ENCODE measurements at regions not wholly inside any gene's neighbourhood (a gene's known extent, or its start where the extent isn't known, plus 50 kb on each side); places are given as distances from the start of the nearest gene placed in this dataset.

DNA sequence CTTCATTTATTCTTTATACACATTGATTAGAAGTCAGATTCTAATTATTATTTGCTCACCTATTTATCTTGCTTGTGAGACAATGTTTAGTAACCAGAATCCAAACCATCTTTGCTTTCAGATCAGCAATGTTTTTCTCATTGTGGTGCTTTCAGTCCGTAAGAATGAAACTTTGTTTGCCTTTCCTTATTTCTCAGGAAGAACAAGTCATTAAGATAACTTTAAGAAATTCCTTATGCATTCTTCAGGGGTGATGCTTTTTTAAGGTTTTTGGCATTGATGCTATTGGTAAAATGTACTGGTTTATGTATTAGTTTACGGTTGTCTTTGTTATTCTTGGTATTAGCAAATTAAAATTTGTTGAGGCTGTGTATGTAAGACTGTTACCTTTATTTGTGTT lies 120.8 kb upstream of the POU1F1 start:
- no peak for DNase-seq

GRCh38 chr3:87390821-87391220 lies 114.4 kb upstream of the POU1F1 start:
- no peak for DNase-seq

GRCh38 chr3:87390353-87390752 lies 114.0 kb upstream of the POU1F1 start:
- DNase-seq = no peak

- no peak for DNase-seq
Observed at GRCh38 chr3:87375231-87375682, 98.9 kb upstream of the POU1F1 start.

DNA sequence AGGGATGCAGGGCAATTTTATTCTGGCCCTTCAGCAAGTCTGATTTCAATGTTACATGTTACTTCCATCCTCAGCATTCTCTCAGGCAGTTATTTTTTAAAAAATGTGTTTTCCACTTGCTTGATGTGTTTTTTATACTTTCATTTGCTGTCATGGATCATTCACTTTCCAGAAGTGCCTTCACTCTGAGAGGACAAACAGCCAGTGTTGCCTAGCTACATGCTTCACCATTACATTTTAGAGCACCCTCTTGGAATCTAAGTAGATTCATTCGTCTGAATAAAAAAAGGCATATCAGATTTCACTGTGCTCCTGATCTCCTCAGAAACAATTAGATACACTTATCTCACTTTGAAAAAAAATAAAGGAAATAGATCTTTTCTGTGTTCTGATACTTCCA lies 93.6 kb upstream of the POU1F1 start:
- DNase-seq = no peak

DNA sequence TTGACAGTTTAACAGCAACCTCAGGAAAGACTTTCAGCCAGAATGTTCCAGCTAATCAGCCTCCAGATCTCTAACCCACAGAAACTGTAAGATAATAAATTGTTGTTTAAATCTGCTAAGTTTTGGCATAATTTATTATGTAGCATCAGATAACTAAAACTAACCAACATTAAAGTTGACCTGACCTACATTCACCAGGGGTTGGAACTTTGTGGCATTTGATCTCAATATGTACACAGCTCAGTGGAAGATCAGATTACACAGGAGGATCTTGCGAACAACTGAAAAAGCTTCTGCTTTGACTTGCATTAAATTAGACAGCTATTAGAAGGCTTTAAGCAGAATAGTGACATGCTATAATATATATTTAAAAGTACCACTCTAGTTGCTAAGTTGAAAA lies 91.4 kb upstream of the POU1F1 start:
- DNase-seq = no peak

DNA sequence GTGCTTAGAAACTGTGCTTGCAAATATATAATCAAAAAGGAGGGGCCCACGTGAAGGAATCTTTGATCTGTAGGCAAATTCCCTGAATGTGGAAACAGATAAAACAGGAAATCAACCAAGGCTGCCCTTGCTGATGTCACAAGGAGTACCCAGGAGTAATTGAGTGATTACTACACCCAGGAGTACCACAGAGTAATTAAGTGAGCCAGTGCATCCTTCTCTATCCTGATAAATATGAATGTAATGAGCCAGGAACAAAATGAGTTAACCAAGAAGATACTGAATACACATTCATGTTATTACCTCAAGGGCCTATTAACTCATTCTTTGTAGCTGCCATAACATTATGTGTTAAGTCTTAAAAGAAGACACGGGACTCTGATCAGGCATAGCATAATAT lies 87.3 kb upstream of the POU1F1 start:
- DNase-seq = no peak

DNA sequence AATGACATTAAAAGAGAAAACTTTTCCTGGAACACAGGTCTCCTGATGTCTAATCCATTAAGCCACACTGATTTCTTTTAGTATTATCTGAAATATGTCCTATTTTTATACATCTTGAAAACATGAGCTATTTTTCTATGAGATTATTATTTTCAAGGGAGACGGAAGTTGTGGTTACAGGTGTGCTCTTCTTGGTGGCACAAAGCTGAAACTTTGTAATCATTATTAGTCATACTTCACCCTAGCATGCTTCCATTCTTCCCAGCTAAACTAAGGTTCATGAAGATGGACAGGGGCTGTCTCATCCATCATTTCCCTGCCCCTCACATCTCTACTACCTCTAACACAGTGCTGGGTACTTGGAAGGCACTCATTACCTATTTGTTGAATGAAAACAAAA lies 85.6 kb upstream of the POU1F1 start:
- DNase-seq = no peak

GRCh38 chr3:87361271-87361670 lies 84.9 kb upstream of the POU1F1 start:
- no peak for DNase-seq

DNA sequence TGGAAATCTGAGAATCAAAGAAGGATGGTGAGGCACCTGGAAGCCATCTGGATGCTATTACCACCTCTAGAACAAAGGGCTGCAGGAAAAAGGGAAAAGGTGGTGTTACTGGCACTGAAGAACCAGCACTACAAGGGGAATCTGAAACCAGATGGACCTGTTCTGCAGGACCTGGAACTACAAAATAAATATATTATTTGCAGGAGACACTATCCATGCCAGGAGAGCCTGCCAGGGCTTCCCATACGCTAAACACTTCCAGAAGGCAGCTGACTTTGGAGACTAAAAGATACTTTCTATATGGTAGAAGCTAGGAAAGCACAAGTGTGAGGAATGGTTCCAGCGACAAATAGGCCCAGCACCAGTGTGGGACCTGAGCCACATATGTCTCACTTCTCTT lies 83.4 kb upstream of the POU1F1 start:
- no peak for DNase-seq

DNA sequence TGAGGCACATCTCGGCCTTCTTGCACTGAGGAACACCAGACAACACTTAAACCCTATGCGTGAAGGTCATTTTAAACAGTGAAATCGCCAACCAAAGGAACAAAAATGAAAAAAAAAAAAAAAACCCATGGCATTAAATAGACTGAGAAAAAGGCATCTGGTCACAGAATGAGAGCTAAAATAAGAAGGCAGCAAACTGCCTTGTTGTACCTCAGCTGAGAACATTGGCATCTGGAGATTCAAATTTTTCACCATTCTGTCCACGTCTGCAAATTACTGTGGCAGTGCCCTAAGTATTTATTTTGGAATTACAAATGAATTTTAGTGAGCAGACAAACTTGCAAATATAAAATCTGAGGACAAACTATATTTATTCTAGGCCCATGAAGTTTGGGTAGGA lies 82.6 kb upstream of the POU1F1 start:
- DNase-seq = no peak

DNA sequence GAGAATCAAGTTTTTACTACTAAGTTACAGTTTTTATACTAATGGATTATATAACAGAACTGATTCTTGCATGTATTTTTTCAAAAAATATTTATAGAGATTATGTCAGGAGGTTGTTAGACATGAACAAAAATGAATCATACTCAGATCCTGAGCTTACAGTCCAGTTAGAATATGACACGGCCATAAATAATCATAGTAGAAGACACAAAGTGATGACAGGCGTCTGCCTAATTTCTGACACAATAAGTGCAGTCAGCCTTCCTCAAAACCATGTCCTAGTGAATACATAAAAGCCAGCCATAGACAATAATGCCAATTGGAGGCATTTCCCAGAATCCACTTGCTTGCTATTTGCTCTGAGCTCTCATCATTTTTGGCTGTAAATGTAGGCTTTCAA lies 81.7 kb upstream of the POU1F1 start:
- DNase-seq = no peak

DNA sequence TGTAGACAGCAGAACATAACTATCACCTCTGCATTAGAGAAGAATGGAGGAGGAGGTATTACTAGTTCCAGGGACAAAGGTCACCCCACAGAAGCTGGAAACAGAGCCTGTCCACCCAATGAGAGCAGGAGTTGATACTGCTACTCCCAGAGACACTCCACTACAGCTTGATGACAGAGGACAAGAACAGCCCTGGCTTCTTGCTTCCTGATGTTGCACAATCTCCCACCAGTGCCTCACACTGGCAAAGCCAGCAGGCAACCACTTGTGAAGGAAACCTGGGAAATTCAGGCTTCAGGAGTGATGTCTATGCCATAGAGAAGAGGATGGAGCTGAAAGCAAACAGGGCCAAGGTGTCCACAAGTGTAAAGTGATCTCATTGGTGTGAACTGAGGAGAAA lies 78.0 kb upstream of the POU1F1 start:
- no peak for DNase-seq

- DNase-seq = no peak
Observed at GRCh38 chr3:87351937-87352336, 75.6 kb upstream of the POU1F1 start.

DNA sequence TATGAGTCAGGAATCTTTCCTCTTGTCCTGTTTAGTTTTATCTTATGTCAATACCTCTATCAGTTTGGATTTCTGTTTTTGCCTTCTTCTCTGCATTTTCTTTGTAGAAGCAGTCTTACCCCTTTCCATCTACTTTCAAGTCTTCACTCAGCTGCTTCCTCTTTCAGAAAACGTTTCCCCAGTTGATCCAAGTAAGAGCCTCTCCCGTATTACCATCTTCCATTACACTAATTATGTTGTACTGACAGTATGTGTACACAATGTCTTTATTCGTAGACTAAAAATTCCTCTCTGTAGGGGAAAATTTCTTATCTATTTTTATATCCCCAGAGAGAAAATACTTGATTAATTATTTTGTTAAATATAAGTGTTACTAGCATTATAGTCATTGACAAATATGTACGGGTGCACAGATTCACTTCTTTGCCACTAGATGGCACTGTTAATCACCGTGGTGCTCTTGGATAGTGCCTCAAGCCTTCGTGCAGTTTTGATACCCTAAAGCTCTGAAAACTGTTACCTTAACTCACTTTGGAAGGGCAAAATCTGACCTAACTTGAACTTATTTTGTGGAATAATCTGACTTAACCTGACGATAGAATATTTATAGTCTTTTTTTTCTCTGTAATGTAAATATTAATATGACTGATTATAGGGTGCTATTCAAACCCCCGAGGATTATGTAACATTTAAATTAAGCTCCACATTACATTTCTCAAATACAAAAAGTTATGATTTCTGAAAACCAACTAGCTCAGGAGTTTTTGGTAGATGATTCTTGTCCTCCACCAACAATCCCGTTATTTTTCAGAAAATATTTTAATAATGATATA lies 74.2 kb upstream of the POU1F1 start:
- DNase-seq = no peak

DNA sequence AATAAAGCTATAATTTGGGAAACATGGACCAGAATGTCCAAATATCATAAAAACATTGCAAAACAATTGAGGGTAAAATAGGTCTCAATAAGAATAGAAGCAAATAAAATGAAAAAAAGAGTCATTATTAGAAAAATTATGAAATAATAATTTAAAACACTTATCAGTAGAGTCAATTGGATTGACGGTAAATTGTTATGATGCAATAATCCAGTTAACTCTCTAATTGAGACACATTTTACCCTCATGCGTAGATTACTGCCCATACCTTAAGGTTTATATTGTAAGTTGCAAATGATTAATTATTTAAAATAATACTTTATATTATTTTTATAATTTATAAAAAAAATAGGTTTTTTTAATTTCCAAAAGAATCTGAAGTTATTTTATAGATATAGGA lies 73.4 kb upstream of the POU1F1 start:
- DNase-seq = no peak

DNA sequence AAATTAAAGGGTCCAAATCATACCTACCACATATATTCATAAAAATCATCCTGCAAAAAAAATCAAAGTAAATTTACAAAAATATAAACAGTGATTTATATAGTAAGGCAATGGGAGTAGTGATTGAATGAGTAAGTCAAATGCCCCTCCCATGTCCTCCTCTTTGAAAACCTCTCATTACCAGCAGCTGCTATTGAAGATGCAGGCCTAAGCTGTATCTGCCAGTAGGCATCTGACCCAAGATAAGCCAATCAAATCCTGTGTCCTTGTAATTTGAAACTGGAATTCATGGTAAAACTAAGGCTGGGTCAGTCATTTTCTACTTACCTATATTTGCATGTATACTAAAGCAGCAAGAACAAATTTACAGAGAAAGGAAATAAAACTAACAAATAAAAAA lies 60.4 kb upstream of the POU1F1 start:
- DNase-seq = no peak

- no peak for DNase-seq
Observed at GRCh38 chr3:87335931-87336330, 59.5 kb upstream of the POU1F1 start.

DNA sequence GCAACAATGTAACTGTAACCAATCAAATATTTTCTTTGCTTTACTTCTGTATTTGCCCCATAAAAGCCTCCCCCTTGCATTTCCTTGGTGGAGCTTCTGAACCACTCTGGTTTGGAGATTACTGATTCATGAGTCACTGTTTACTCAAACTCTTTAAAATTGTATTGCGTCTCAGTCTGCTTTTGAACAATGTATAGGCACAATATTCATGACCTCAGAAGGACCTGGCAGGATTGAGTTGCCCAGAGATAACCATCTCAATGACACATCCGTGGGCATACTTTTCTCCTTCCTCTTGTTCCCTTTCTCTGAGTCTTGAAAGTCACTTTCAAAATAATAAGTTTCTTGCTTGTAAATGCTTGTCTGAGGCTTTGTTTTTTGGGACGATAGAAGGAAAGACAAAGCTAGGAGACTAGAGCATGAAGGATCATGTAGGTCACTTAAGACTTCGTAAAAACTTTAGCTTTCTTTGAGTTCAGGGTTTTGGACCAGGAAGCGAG lies 57.1 kb upstream of the POU1F1 start:
- DNase-seq = no peak

- no peak for DNase-seq
Observed at GRCh38 chr3:87332789-87333188, 56.4 kb upstream of the POU1F1 start.

GRCh38 chr3:87329065-87329464 lies 52.7 kb upstream of the POU1F1 start:
- DNase-seq = no peak
